HepG2 (cell line): ENCODE measurements at regions not wholly inside any gene's neighbourhood (a gene's known extent, or its start where the extent isn't known, plus 50 kb on each side); places are given as distances from the start of the nearest gene placed in this dataset.

Source experiments
- ATAC-seq: fragments of 200-7000 bp; cut with Tn5 transposase; 3 replicates; pipeline ENCODE4 v1.9.1; 2020; ENCODE audit warnings: mild to moderate bottlenecking, moderate library complexity
- BruUV-seq: library from RNA; stranded (reverse); fragments of 400-500 nt; replicated peaks from 2 replicates; lab custom pipeline; 2021; lab: Mats Ljungman, UMichigan
- CTCF ChIA-PET: fragments of 300-600 bp; formaldehyde crosslinking; extraction: SDS; loops from one replicate; lab custom pipeline; 2021; ENCODE audit warnings: low total read pairs, inconsistent platforms, low intra/inter-chr PET ratio; lab: Yijun Ruan, JAX
- POLR2A ChIA-PET: fragments of 350-600 bp; sonication (Branson Sonifier 250); formaldehyde crosslinking; loops from one replicate; lab custom pipeline; 2020; ENCODE audit warnings: antibody characterized with exemption, inconsistent platforms; lab: Yijun Ruan, JAX
- DNase-seq: peaks from one replicate; pipeline ENCODE4 v3.0.0-alpha.2; 2015; ENCODE audit warnings: low spot score
- FAIRE-seq: peaks from 3 replicates; lab custom pipeline; 2011; peaks lifted over from hg19 to GRCh38; lab: Jason Lieb, UNC
- H2AFZ ChIP-seq: one replicate; pipeline ENCODE4 v1.6.1; 2011; ENCODE audit warnings: low read length, inconsistent platforms
- H3K27ac ChIP-seq: fragments of 300-600 bp; 3 replicates; pipeline ENCODE4 v1.8.0; 2011; ENCODE audit warnings: mixed run types, mild to moderate bottlenecking, mixed read lengths, low read length, inconsistent platforms; ENCODE audit not compliant: insufficient read depth; ENCODE audit errors: extremely low read length
- H3K27me3 ChIP-seq, 2 experiments: fragments of 200-600 bp in 1 of 2; 2 replicates in 1 of 2; 3 replicates in 1 of 2; pipeline versions ENCODE4 v1.6.0 to v1.8.0; 2011; ENCODE audit warnings: low read length in 2 of 2, mild to moderate bottlenecking in 2 of 2, moderate library complexity in 2 of 2, inconsistent platforms in 1 of 2; ENCODE audit not compliant: insufficient read depth in 2 of 2, control insufficient read depth in 1 of 2
- H3K36me3 ChIP-seq, 2 experiments: fragments of 200-600 bp in 1 of 2; replicated peaks in 1 of 2; 2 replicates in 1 of 2; 3 replicates in 1 of 2; pipeline versions ENCODE4 v1.5.1 to v1.8.0; 2011; ENCODE audit warnings: low read length in 2 of 2, inconsistent platforms in 1 of 2; ENCODE audit not compliant: insufficient read depth in 2 of 2, control insufficient read depth in 1 of 2
- H3K4me1 ChIP-seq: 2 replicates; pipeline ENCODE4 v1.5.1; 2012; ENCODE audit warnings: low read length, inconsistent platforms; ENCODE audit not compliant: insufficient read depth
- H3K4me2 ChIP-seq: 2 replicates; pipeline ENCODE4 v1.6.0; 2011; ENCODE audit warnings: low read depth, low read length, inconsistent platforms
- H3K4me3 ChIP-seq, 3 experiments: fragments of 200-600 bp in 1 of 3; sonication (generic), shearing (Covaris generic) in 1 of 3; replicated peaks in 1 of 3; 2 replicates each; pipeline ENCODE4 v1.5.1; 2011 to 2016; ENCODE audit warnings: low read length in 3 of 3, inconsistent platforms in 2 of 3, low read depth in 2 of 3, mild to moderate bottlenecking in 2 of 3, control low read depth in 1 of 3, mixed read lengths in 1 of 3; ENCODE audit not compliant: insufficient read depth in 1 of 3
- H3K79me2 ChIP-seq: one replicate; pipeline ENCODE4 v1.6.1; 2011; ENCODE audit warnings: low read length, inconsistent platforms; ENCODE audit not compliant: insufficient read depth
- H3K9ac ChIP-seq: 2 replicates; pipeline ENCODE4 v1.6.0; 2011; ENCODE audit warnings: mild to moderate bottlenecking, low read depth, low read length, inconsistent platforms; ENCODE audit not compliant: insufficient read depth
- H3K9me3 ChIP-seq: 2 replicates; pipeline ENCODE4 v1.5.1; 2012; ENCODE audit warnings: mild to moderate bottlenecking, low read length
- H4K20me1 ChIP-seq: 2 replicates; pipeline ENCODE4 v1.6.0; 2011; ENCODE audit warnings: inconsistent platforms, mild to moderate bottlenecking, low read length, moderate library complexity; ENCODE audit not compliant: insufficient read depth
- ATF1 ChIP-seq: IDR thresholded peaks from 2 replicates; pipeline ENCODE4 v1.6.1; 2016; ENCODE audit warnings: mild to moderate bottlenecking, control low read depth
- BCL6 ChIP-seq: IDR thresholded peaks from 2 replicates; pipeline ENCODE4 v1.6.1; 2016; ENCODE audit warnings: missing genetic modification reagents, missing compliant biosample characterization
- CENPX ChIP-seq: sonication (generic); formaldehyde crosslinking; IDR thresholded peaks from 2 replicates; pipeline ENCODE4 v1.9.0; 2021; ENCODE audit warnings: mild to moderate bottlenecking, missing genetic modification reagents, moderate library complexity
- GATA4 ChIP-seq: sonication (generic); IDR thresholded peaks from 2 replicates; pipeline ENCODE4 v1.6.1; 2016; ENCODE audit warnings: antibody characterized with exemption, low read depth, borderline replicate concordance
- MAFK ChIP-seq, 2 experiments: IDR thresholded peaks in 1 of 2; conservative IDR thresholded peaks in 1 of 2; 2 replicates each; pipeline ENCODE4 v1.6.1; 2011; ENCODE audit warnings: improper control_type of control experiment in 2 of 2, low read length in 2 of 2
- PAX8 ChIP-seq: sonication (generic); formaldehyde crosslinking; IDR thresholded peaks from 2 replicates; pipeline ENCODE4 v1.8.0; 2022; ENCODE audit warnings: mild to moderate bottlenecking, missing genetic modification reagents, borderline replicate concordance
- RARA ChIP-seq: IDR thresholded peaks from 2 replicates; pipeline ENCODE4 v1.6.1; 2016; ENCODE audit warnings: missing genetic modification reagents, missing compliant biosample characterization
- TARDBP ChIP-seq: sonication (generic); formaldehyde crosslinking; IDR thresholded peaks from 2 replicates; pipeline ENCODE4 v1.8.0; 2022; ENCODE audit warnings: mild to moderate bottlenecking, missing genetic modification reagents
- TOPORS ChIP-seq: sonication (generic); formaldehyde crosslinking; IDR thresholded peaks from 2 replicates; pipeline ENCODE4 v1.8.0; 2023; ENCODE audit warnings: mild to moderate bottlenecking, missing genetic modification reagents
- ZNF10 ChIP-seq: sonication (generic); formaldehyde crosslinking; IDR thresholded peaks from 2 replicates; pipeline ENCODE4 v1.4.0; 2020; ENCODE audit warnings: mild to moderate bottlenecking, low read depth, missing genetic modification reagents, borderline replicate concordance
- WGBS: methylation state at CpG from one replicate; pipeline ENCODE4 v1.1.6; 2017; ENCODE audit warnings: low lambda C conversion rate; 5-methylcytosine and 5-hydroxymethylcytosine counted together
- in situ Hi-C: cut with HindIII; loops from 2 replicates; pipeline ENCODE4 v1.10.0; 2017; ENCODE audit warnings: low pct_unique_long_range_greater_than_20kb; ENCODE audit not compliant: extremely low pct_ligation_motif_present
- intact Hi-C: fragments of 100-400 bp; cut with micrococcal nuclease; formaldehyde crosslinking; loops from one replicate; pipeline ENCODE4 v1.10.0; 2022; ENCODE audit not compliant: unreplicated experiment
- TF ChIP-seq, protein P1 (sequence below), 2 experiments: sonication (generic) in 1 of 2; formaldehyde crosslinking in 1 of 2; IDR thresholded peaks; 2 replicates each; pipeline versions ENCODE4 v1.5.1 to v1.6.1; 2011 to 2020; ENCODE audit warnings: borderline replicate concordance in 1 of 2, low read depth in 1 of 2, low read length in 1 of 2, mild to moderate bottlenecking in 1 of 2, missing genetic modification reagents in 1 of 2, moderate library complexity in 1 of 2
- TF ChIP-seq, protein P2 (sequence below): IDR thresholded peaks from 2 replicates; pipeline ENCODE4 v1.6.1; 2016; ENCODE audit warnings: missing compliant biosample characterization, missing genetic modification reagents, borderline replicate concordance

DNA sequence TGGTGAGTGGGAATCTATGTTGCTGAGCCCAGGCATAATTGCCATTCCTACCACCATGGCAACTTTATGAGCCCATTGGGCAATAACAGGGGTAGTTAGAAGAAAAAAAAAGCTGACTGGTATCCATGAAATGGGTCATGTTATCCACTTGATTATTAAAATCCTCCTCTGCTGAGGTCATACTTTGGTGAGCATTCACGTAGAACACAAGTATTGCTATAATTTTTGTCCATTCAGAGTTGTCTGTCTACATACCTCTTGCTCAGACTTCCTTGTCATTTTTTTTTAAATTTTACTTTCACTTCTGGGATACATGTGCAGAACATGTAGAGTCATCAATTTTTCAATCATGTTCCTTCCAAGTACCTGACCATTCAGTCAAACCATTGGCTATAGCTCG is 780.8 kb upstream of the ARRDC3 start:
- H4K20me1 ChIP-seq, result no peaks in the 10 kb centered on the region
- DNase-seq (no peak), ATAC-seq (no peak), FAIRE-seq (no peak)
- H2AFZ ChIP-seq, result no peak overlapping the region
- H3K9ac ChIP-seq, result no peak overlapping the region
- no peaks in the 10 kb centered on the region for H3K36me3 ChIP-seq
- no peaks in the 10 kb centered on the region for H3K4me1 ChIP-seq
- no TSS peak for BruUV-seq
- no peak overlapping the region for H3K27ac ChIP-seq
- H3K9me3 ChIP-seq, result no peaks in the 10 kb centered on the region
- intact Hi-C loops, result no loop called here
- no peak for TF ChIP-seq RARA (CRISPR knock-in tag)
- TF ChIP-seq MAFK (conservative IDR thresholded peaks at IDR 0.05 in 1 of 2, IDR thresholded peaks at IDR 0.05 in 1 of 2; ENCODE audit: low read length in 2 of 2), result peak in 1 of 2 experiments; percentile 48; a peak in 2 of 4 replicates
- TF ChIP-seq, protein P1, sequence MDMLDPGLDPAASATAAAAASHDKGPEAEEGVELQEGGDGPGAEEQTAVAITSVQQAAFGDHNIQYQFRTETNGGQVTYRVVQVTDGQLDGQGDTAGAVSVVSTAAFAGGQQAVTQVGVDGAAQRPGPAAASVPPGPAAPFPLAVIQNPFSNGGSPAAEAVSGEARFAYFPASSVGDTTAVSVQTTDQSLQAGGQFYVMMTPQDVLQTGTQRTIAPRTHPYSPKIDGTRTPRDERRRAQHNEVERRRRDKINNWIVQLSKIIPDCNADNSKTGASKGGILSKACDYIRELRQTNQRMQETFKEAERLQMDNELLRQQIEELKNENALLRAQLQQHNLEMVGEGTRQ (IDR thresholded peaks at IDR 0.05; ENCODE audit: low read depth, low read length), result no peak
- TF ChIP-seq, protein P1 (CRISPR knock-in tag; IDR thresholded peaks at IDR 0.05; ENCODE audit: borderline replicate concordance), result no peak
- TF ChIP-seq ZNF10 (CRISPR knock-in tag), result no peak
- TF ChIP-seq TARDBP (CRISPR knock-in tag), result no peak
- no peak for TF ChIP-seq BCL6 (CRISPR knock-in tag)
- no peak overlapping the region for H3K4me3 ChIP-seq
- 4% methylated on average over 2 of the region's 2 CpGs for WGBS
- CTCF ChIA-PET, result no interaction called here
- POLR2A ChIA-PET, result no interaction called here
- no peaks in the 10 kb centered on the region for H3K27me3 ChIP-seq
- no peaks in the 10 kb centered on the region for H3K79me2 ChIP-seq
- in situ Hi-C loops, result no loop called here
- H3K4me2 ChIP-seq, result no peak overlapping the region

DNA sequence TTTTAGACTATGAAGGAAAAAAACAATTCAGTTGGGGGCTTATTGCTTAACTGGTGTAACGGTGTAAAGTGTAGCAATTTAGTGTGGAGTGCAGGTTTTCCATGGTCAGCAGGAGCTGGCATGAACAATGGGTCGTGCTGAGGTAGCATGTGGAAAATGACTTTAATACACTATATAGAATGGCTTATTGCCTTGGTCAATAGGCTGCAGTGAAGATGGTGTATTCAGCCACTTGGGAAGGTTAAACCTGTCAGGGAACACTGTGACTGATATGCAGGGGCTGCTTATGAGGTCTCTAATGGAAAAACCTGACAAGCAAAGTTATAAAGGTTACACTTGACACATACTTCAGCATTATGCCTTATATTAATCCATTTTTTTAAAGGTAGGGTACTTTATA is 764.7 kb upstream of the ARRDC3 start:
- FAIRE-seq, result no peak
- POLR2A ChIA-PET, result no interaction called here
- Histone ChIP-seq H3K4me1 (no peaks in the 10 kb centered on the region), H3K4me3 (no peak overlapping the region), H3K27me3 (no peaks in the 10 kb centered on the region), H3K4me2 (no peak overlapping the region), H3K27ac (no peak overlapping the region), H3K9me3 (no peaks in the 10 kb centered on the region), H4K20me1 (no peaks in the 10 kb centered on the region), H3K36me3 (no peaks in the 10 kb centered on the region), H3K79me2 (no peaks in the 10 kb centered on the region), H2AFZ (no peak overlapping the region), H3K9ac (no peak overlapping the region)
- DNase-seq, result no peak
- intact Hi-C loops (no loop called here), in situ Hi-C loops (no loop called here)
- WGBS, result 4% methylated on average over 2 of the region's 2 CpGs
- CTCF ChIA-PET, result no interaction called here
- no peak for ATAC-seq
- no TSS peak for BruUV-seq
- no peak for TF ChIP-seq ATF1 (CRISPR knock-in tag)
- TF ChIP-seq, protein P2, sequence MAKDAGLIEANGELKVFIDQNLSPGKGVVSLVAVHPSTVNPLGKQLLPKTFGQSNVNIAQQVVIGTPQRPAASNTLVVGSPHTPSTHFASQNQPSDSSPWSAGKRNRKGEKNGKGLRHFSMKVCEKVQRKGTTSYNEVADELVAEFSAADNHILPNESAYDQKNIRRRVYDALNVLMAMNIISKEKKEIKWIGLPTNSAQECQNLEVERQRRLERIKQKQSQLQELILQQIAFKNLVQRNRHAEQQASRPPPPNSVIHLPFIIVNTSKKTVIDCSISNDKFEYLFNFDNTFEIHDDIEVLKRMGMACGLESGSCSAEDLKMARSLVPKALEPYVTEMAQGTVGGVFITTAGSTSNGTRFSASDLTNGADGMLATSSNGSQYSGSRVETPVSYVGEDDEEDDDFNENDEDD (CRISPR knock-in tag), result no peak
- TF ChIP-seq TOPORS (CRISPR knock-in tag), result no peak
- no peak for TF ChIP-seq GATA4
- no peak for TF ChIP-seq CENPX (CRISPR knock-in tag)
- no peak for TF ChIP-seq PAX8 (CRISPR knock-in tag)
